ENCODE measurements at regions not wholly inside any gene's neighbourhood (a gene's known extent, or its start where the extent isn't known, plus 50 kb on each side); places are given as distances from the start of the nearest gene placed in this dataset.

GRCh38 chr4:3819210-3819919 is 53.2 kb downstream of the ADRA2C start:
- TF ChIP-seq, protein P1, sequence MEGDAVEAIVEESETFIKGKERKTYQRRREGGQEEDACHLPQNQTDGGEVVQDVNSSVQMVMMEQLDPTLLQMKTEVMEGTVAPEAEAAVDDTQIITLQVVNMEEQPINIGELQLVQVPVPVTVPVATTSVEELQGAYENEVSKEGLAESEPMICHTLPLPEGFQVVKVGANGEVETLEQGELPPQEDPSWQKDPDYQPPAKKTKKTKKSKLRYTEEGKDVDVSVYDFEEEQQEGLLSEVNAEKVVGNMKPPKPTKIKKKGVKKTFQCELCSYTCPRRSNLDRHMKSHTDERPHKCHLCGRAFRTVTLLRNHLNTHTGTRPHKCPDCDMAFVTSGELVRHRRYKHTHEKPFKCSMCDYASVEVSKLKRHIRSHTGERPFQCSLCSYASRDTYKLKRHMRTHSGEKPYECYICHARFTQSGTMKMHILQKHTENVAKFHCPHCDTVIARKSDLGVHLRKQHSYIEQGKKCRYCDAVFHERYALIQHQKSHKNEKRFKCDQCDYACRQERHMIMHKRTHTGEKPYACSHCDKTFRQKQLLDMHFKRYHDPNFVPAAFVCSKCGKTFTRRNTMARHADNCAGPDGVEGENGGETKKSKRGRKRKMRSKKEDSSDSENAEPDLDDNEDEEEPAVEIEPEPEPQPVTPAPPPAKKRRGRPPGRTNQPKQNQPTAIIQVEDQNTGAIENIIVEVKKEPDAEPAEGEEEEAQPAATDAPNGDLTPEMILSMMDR (IDR thresholded peaks at IDR 0.05), result no peak
- TF ChIP-seq ZFX (IDR thresholded peaks at IDR 0.05; ENCODE audit: borderline replicate concordance), result no peak

Measured in 22Rv1 (cell line).